Activated CD4-positive, alpha-beta T cell treated with anti-CD3 and anti-CD28 coated beads, Interleukin-2, Interleukin-4, amounts not matched to agents 100 ng/mL and 50 ng/mL, durations not matched to agents 16 hours and 8 hours (primary cell): ENCODE measurements at regions not wholly inside any gene's neighbourhood (a gene's known extent, or its start where the extent isn't known, plus 50 kb on each side); places are given as distances from the start of the nearest gene placed in this dataset.

Experiments
- DNase-seq: peaks from one replicate; pipeline ENCODE4 v3.0.0-alpha.2; 2020; ENCODE audit warnings: low spot score

- no peak for DNase-seq
Observed at GRCh38 chrX:2640436-2641150, 50.5 kb upstream of the CD99 start.

GRCh38 chrX:2638279-2638678, 52.8 kb upstream of the CD99 start:
- no peak for DNase-seq

GRCh38 chrX:2635342-2635741, 55.8 kb upstream of the CD99 start:
- no peak for DNase-seq

GRCh38 chrX:2632533-2633504, 58.3 kb upstream of the CD99 start:
- no peak for DNase-seq

GRCh38 chrX:2631743-2632532, 59.2 kb upstream of the CD99 start:
- DNase-seq = no peak

- DNase-seq = peak; percentile 34
Observed at GRCh38 chrX:2630935-2631742, 60.0 kb upstream of the CD99 start.

GRCh38 chrX:2630008-2630934, 60.8 kb upstream of the CD99 start:
- peak; percentile 56 for DNase-seq

GRCh38 chrX:2629316-2630007, 61.6 kb upstream of the CD99 start:
- no peak for DNase-seq

- peak; percentile 30 for DNase-seq
Observed at GRCh38 chrX:2628751-2629315, 62.3 kb upstream of the CD99 start.

- peak; percentile 51 for DNase-seq
Observed at GRCh38 chrX:2627272-2627867, 63.7 kb upstream of the CD99 start.

- DNase-seq = no peak
Observed at GRCh38 chrX:2626750-2627149, 64.3 kb upstream of the CD99 start.

- no peak for DNase-seq
Observed at GRCh38 chrX:2620576-2620975, 70.5 kb upstream of the CD99 start.

GRCh38 chrX:2618516-2618915, 72.6 kb upstream of the CD99 start:
- DNase-seq = no peak

GRCh38 chrX:2614911-2615310, 76.2 kb upstream of the CD99 start:
- DNase-seq = no peak

- DNase-seq = peak; percentile 51
Observed at GRCh38 chrX:2610246-2611170, 80.6 kb upstream of the CD99 start.

- no peak for DNase-seq
Observed at GRCh38 chrX:2609431-2610238, 81.5 kb upstream of the CD99 start.
